GM12891 (cell line): ENCODE measurements at regions not wholly inside any gene's neighbourhood (a gene's known extent, or its start where the extent isn't known, plus 50 kb on each side); places are given as distances from the start of the nearest gene placed in this dataset.
"Not testable (repeated sequence)": the region's sequence is repeated elsewhere in the genome, so short reads cannot be mapped to it uniquely, and the experiment has no call there.

Source experiments
- PAX5 ChIP-seq: IDR thresholded peaks from 2 replicates; pipeline ENCODE4 v1.6.1; 2011; ENCODE audit warnings: low read length, moderate library complexity, mild to moderate bottlenecking; ENCODE audit not compliant: insufficient read depth, severe bottlenecking
- POLR2A ChIP-seq: IDR thresholded peaks from 2 replicates; pipeline ENCODE4 v1.6.1; 2011; ENCODE audit warnings: low read depth, low read length, control low read depth
- POLR2AphosphoS5 ChIP-seq: IDR thresholded peaks from 2 replicates; pipeline ENCODE4 v1.6.1; 2011; ENCODE audit warnings: low read depth, low read length, control low read depth
- SPI1 ChIP-seq: IDR thresholded peaks from 2 replicates; pipeline ENCODE4 v1.6.1; 2011; ENCODE audit warnings: low read depth, low read length, control low read depth
- TAF1 ChIP-seq: IDR thresholded peaks from 2 replicates; pipeline ENCODE4 v1.6.1; 2011; ENCODE audit warnings: low read depth, low read length, control low read depth

DNA sequence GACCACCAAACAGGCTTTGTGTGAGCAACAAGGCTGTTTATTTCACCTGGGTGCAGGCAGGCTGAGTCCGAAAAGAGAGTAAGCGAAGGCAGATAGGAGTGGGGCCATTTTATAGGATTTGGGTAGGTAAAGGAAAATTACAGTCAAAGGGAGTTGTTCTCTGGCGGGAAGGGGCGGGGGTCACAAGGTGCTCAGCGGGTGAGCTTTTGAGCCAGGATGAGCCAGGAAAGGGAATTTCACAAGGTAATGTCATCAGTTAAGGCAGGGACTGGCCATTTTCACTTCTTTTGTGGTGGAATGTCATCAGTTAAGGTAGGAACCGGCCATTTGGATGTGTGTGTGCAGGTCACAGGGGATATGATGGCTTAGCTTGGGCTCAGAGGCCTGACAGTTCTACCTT, 378.0 kb upstream of the LRRTM4 start:
- not testable (repeated sequence) for TF ChIP-seq POLR2A, POLR2AphosphoS5, TAF1, SPI1, PAX5
